SH-SY5Y (cell line): ENCODE measurements at regions not wholly inside any gene's neighbourhood (a gene's known extent, or its start where the extent isn't known, plus 50 kb on each side); places are given as distances from the start of the nearest gene placed in this dataset.

Experiments
- GATA2 ChIP-seq: IDR thresholded peaks from 2 replicates; pipeline ENCODE4 v1.6.1; 2011; ENCODE audit warnings: mild to moderate bottlenecking, low read depth, low read length
- GATA3 ChIP-seq: IDR thresholded peaks from 2 replicates; pipeline ENCODE4 v1.6.1; 2011; ENCODE audit warnings: low read depth, mild to moderate bottlenecking, low read length, moderate library complexity

GRCh38 chr2:18684206-18685038 lies 95.1 kb upstream of the NT5C1B start:
- no peak for TF ChIP-seq GATA3
- TF ChIP-seq GATA2: no peak

- TF ChIP-seq GATA2 (no peak), GATA3 (no peak)
These were observed 93.3 kb upstream of the NT5C1B start for GRCh38 chr2:18682681-18683080.

GRCh38 chr2:18677280-18677679 lies 87.9 kb upstream of the NT5C1B start:
- TF ChIP-seq GATA2 (no peak), GATA3 (no peak)

DNA sequence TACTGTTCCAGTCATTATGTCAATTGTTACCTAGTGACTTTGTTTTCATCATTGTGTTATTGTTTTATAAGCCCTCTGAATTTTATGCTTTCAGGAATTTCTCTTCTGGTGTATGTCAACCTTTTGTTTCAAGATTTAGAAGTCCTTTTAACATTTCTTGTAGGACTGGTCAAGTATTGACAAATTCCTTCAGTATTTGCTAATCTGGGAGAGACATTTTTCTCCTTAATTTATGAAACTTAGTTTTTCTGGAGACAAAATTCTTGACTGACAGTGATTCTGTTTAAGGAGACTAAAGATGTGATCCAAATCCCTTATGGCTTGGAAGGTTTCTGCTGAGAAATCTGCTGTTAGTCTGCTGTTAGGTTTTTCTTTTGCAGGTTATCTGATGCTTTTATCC lies 84.9 kb upstream of the NT5C1B start:
- TF ChIP-seq GATA2 (no peak), GATA3 (no peak)

DNA sequence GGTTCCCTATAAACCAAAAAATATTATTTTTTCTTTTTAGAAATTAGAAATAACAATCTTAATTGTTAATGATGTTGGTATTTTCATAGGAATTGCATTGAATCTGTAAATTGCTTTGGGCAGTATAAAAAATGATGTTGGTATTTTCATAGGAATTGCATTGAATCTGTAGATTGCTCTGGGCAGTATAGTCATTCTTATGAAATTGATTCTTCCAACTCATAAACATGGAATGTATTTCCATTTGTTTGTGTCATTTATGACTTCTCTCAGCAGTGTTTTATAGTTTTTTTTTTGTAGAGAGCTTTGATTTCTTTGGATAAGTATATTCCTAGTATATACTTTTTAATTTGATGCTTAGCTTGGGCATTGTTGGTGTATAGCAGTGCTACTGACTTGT lies 82.0 kb upstream of the NT5C1B start:
- no peak for TF ChIP-seq GATA2
- TF ChIP-seq GATA3: no peak

DNA sequence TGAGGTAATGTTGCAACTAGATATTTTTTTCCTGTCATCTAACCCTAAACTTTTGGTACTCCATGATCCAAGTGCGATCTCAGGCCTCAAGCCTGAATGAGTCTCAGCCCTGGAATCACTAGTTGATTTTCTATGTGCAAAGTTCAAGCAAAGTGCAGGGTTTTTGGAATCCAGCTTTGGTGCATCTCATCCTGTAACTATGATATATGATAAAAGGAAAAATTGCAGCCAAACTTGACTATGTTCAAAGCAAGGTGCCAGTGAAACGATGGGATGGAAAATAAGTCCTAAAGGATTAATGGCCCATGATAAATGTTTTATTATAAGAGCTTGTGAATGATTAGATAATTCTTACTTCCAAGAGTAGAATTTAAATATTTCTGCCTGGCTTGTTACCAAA lies 78.9 kb upstream of the NT5C1B start:
- TF ChIP-seq GATA3 (no peak), GATA2 (no peak)

DNA sequence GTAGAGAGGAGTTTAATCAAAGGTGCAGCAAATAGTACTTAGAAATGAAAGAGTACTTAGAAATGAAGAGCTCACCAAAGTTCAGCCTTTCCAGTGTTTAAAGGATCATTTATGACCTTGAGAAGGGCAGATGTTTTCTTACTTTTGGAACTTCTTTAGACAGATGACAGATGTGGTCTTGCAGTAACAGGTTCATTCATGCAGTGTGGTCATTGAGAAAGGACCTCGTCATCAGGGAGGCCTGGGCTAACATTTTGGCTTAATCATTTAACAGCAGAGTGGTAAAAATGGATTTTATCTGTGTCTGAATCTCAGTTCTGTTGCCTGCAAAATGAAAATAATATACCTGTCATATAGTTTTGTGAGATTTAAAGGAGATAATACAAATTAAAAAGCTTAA lies 75.1 kb upstream of the NT5C1B start:
- TF ChIP-seq GATA3 (no peak), GATA2 (no peak)

- no peak for TF ChIP-seq GATA3
- TF ChIP-seq GATA2: no peak
These were observed 74.5 kb upstream of the NT5C1B start for GRCh38 chr2:18663861-18664260.

DNA sequence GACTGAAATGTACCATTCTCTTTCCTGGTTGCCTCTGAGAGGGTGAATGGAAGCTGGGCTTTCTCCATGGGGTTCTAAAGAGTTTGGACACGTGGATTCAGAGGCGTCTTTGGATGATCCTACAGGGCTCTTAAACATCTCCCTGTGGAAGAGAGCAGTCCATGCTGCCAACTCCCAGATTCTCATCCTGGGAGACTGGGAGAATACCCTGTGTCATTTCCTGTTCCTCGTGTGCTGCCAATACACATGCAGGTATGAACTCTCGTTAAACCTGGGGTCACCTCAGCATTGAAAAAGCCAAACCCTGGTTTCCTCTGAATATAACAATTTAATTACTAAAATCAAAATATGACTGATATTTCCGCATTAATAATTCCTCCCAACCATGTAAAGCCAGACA lies 73.3 kb upstream of the NT5C1B start:
- TF ChIP-seq GATA3 (no peak), GATA2 (no peak)

DNA sequence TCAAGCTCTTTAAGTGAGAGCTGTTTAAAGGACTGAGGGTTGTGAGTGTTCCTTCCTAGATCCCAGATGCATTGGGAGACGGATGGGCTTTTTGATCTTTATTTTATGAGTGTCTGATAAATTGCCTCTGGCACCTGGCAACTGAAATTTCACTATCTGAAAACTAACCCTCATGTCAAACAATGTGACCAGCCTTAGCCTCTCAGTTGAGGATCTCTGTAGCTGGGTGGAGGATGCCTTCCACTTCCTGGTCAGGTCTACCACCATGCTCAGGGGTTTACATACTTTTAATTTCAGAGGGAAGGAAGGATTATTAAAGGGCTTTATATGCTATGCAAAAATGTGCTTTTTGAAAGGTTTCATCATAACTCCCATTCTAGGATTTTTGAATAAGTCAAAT lies 70.5 kb upstream of the NT5C1B start:
- TF ChIP-seq GATA3 (no peak), GATA2 (no peak)

- TF ChIP-seq GATA2 (no peak), GATA3 (no peak)
These were observed 66.7 kb upstream of the NT5C1B start for GRCh38 chr2:18656048-18656447.

GRCh38 chr2:18651842-18652774 lies 62.7 kb upstream of the NT5C1B start:
- TF ChIP-seq GATA3 (no peak), GATA2 (no peak)

DNA sequence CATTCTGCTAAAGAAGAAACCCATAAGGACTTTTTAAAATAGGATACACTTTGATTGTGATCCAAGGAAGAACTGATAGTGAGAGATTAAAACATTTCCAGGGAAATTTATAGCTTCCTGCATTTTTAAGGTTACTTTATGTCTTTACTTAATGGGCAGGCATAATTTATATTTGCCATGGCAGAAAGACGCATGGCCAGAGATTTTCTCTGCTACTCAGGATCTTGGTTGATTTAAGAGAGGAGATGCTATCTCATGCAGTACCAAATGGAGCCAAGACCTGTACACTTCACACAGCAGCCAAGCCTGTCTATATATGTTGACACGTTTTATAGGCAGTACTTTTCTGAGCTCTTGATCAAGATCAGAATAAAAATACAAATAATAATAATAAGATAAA lies 60.9 kb upstream of the NT5C1B start:
- TF ChIP-seq GATA3: peak; percentile 79; the same call in 1 of the 2 replicates
- peak; percentile 80 for TF ChIP-seq GATA2

DNA sequence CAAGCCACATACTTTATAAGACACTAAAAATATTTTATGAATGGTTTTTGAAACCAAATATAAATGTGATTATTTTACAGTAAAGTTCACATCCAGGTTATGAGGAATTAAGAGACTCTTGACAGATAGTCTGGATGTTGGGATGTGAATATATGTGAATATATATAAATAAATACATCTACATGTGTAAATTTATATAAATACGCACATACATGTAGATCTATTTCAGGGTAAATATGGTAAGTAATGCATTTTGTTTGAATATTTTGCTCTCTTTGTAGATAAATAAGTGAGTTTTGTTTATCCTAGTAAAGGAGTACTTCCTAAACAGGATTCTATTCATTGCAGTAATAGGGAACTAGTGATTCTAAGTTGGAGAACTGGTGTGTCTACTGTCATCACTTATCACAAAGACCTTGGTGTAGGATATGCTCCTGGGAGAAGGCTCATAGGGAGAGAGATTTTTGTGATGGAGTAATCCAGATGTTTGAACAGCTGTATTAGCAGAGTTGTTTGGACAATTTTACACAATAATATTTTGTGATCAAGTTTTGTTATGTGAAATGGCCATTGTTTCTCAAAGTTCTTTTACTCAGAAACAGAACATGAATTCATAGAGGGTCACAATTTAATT lies 60.2 kb upstream of the NT5C1B start:
- TF ChIP-seq GATA3 (no peak), GATA2 (no peak)
